WERI-Rb-1 (cell line): ENCODE measurements at regions not wholly inside any gene's neighbourhood (a gene's known extent, or its start where the extent isn't known, plus 50 kb on each side); places are given as distances from the start of the nearest gene placed in this dataset.
A peak's percentile ranks its signal among the peaks of the same experiment; 100 is the strongest.

Experiments
- DNase-seq: peaks from one replicate; pipeline ENCODE4 v3.0.0-alpha.2; 2020
- H3K27ac ChIP-seq: fragments of 250-450 bp; sonication (Bioruptor Pico); 2 replicates; pipeline ENCODE4 v1.5.1; 2020; ENCODE audit warnings: mild to moderate bottlenecking, moderate library complexity
- H3K27me3 ChIP-seq: fragments of 250-450 bp; sonication (Bioruptor Pico); 2 replicates; pipeline ENCODE4 v1.5.1; 2021; ENCODE audit warnings: mild to moderate bottlenecking, low read depth, moderate library complexity; ENCODE audit not compliant: insufficient read depth, severe bottlenecking
- H3K36me3 ChIP-seq: fragments of 250-450 bp; sonication (Bioruptor Pico); 2 replicates; pipeline ENCODE4 v1.5.1; 2020; ENCODE audit warnings: mild to moderate bottlenecking, moderate library complexity
- H3K4me3 ChIP-seq: 2 replicates; pipeline ENCODE4 v1.5.1; 2011; ENCODE audit warnings: low read depth, mild to moderate bottlenecking, control low read depth, low read length
- H3K9me3 ChIP-seq: fragments of 250-450 bp; sonication (Bioruptor Pico); 2 replicates; pipeline ENCODE4 v1.5.1; 2021; ENCODE audit warnings: mild to moderate bottlenecking, moderate library complexity; ENCODE audit not compliant: severe bottlenecking
- TF ChIP-seq, protein P1 (sequence below): IDR thresholded peaks from 2 replicates; pipeline ENCODE4 v1.5.1; 2011; ENCODE audit warnings: low read depth, mild to moderate bottlenecking, control low read depth, inconsistent platforms, low read length

DNA sequence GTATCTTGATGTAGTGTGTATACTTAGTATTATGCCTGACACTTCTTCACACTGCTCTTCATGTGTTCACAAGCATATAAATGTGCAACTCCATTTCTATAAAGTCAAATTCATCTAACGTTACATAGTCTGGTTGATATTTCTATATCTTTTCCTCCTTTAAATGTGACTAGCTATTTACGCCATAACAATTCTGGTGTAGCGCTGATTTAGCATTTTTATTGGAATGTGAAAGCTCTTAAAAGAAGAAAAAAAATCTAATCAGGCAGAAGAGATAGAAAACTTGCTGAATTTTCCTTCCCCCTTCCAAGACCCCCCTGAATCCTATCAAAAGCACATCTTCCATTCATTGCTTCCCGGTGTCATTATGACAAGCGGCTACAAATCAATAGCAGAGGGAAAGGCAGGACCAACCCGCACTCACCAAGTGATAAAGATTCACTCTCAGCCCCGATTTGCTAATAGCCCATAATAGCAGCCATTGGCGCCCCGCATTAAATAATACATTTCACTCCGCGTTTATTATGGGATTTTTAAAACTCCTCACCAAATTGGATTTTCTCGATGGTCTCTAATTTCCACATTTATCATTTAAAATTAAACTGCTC, 299.5 kb upstream of the PMFBP1 start:
- DNase-seq = no peak

DNA sequence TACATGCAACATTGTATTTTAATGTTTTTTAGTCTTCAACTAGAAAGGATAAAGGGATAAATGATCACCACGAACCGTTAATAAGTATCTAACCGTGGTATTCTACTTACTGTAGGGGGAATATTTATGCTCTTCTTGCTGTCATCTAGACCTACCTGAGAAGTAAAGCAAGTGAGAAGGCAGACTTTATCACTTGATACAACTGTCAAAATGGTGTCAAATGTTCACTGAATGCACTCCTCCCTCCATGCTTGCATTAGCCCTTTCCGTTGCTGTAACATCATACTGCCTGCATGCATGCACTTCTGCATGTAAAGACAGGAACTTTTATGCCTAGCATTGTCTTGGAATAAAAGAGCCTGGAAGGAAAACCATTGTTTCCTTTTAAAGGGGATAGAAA, 298.6 kb upstream of the PMFBP1 start:
- H3K4me3 ChIP-seq = no peak overlapping the region
- TF ChIP-seq, protein P1, sequence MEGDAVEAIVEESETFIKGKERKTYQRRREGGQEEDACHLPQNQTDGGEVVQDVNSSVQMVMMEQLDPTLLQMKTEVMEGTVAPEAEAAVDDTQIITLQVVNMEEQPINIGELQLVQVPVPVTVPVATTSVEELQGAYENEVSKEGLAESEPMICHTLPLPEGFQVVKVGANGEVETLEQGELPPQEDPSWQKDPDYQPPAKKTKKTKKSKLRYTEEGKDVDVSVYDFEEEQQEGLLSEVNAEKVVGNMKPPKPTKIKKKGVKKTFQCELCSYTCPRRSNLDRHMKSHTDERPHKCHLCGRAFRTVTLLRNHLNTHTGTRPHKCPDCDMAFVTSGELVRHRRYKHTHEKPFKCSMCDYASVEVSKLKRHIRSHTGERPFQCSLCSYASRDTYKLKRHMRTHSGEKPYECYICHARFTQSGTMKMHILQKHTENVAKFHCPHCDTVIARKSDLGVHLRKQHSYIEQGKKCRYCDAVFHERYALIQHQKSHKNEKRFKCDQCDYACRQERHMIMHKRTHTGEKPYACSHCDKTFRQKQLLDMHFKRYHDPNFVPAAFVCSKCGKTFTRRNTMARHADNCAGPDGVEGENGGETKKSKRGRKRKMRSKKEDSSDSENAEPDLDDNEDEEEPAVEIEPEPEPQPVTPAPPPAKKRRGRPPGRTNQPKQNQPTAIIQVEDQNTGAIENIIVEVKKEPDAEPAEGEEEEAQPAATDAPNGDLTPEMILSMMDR = no peak
- H3K9me3 ChIP-seq = no peaks in the 10 kb centered on the region
- DNase-seq = no peak
- no peak overlapping the region for H3K27ac ChIP-seq
- H3K27me3 ChIP-seq = no peaks in the 10 kb centered on the region
- H3K36me3 ChIP-seq = no peaks in the 10 kb centered on the region

More for the DNA sequence above, 299.5 kb upstream of the PMFBP1 start:
- Histone ChIP-seq H3K4me3 (no peak overlapping the region), H3K9me3 (no peaks in the 10 kb centered on the region), H3K27me3 (no peaks in the 10 kb centered on the region), H3K36me3 (no peaks in the 10 kb centered on the region), H3K27ac (no peak overlapping the region)
- TF ChIP-seq, protein P1 = no peak

DNA sequence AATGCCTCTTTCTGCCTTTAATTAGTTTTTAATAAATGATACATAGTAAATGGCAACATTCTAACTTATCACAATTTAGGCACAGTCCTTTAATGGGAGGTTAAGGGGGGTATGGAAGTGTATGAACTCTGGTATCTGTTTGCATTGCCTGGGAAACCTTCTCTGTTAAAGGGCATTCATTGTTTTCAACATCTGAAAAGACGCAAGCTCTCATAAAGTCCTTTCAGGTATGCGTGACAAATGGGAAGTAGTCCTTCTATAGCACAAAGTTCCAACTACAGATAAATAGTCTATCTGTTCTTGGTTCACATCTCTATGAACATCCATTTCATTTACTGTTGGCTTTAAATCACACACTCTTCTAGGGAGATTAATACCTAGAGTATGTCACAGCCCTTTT, 298.0 kb upstream of the PMFBP1 start:
- Histone ChIP-seq H3K27ac (no peak overlapping the region), H3K27me3 (no peaks in the 10 kb centered on the region), H3K9me3 (no peaks in the 10 kb centered on the region), H3K36me3 (no peaks in the 10 kb centered on the region), H3K4me3 (no peak overlapping the region)
- TF ChIP-seq, protein P1 = no peak
- DNase-seq = no peak

DNA sequence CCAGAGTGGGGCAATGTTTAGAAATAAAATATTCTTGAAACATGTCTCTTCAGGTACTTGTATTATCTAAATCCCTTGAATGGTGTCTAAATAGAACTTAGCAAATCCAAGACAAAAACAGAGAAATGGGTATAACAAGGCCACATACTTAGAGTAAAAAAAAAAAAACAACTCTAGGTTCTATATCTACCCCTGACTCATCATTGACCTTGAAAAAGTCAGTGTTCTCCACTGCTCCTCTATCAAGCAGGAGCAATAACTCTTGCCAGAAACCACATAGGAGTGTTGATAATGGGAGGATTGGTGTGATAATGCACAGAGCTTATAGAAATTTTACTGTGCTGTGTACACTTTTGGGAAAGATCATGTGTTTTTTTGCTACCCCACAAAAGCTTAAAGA, 296.6 kb upstream of the PMFBP1 start:
- no peak for DNase-seq
- TF ChIP-seq, protein P1 = no peak
- H3K9me3 ChIP-seq = no peaks in the 10 kb centered on the region
- H3K27ac ChIP-seq = no peak overlapping the region
- no peaks in the 10 kb centered on the region for H3K27me3 ChIP-seq
- H3K36me3 ChIP-seq = no peaks in the 10 kb centered on the region
- H3K4me3 ChIP-seq = no peak overlapping the region

DNA sequence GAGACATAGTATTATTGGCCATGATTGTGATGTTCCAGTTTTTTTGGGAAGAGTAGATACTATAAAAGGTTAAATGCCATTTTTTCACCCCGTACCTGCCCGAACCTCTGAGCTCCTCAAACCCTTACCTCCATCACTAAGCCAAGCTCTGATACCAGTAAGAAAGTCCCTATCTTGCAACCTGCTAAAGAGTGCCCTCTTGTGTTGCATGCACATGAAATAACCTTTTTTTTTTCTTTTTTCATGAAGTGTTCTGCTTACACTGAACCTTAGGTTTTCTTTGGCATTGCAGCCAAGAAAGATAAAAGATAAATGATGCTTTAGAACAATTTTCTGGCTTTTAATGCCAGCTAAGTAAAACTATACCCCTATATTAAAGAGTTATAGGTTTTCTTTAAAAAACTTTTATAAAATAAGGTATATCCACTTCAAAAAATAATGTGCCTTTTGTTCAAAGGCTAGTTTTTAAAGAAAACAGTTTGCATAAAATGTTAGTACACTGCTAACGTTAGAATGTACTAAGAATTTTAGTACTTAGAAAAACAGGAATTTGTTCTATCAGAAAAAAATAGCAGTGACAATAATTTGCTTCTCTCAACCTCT, 295.3 kb upstream of the PMFBP1 start:
- Histone ChIP-seq H3K27ac (no peak overlapping the region), H3K4me3 (no peak overlapping the region), H3K27me3 (no peaks in the 10 kb centered on the region), H3K9me3 (no peaks in the 10 kb centered on the region), H3K36me3 (no peaks in the 10 kb centered on the region)
- TF ChIP-seq, protein P1 = peak; percentile 64
- peak; percentile 10 for DNase-seq
